Right lobe of liver (tissue), 4 donors: ENCODE measurements at regions not wholly inside any gene's neighbourhood (a gene's known extent, or its start where the extent isn't known, plus 50 kb on each side); places are given as distances from the start of the nearest gene placed in this dataset.

ENCODE experiments used
- POLR2A ChIP-seq: fragments of 450-650 bp; IDR thresholded peaks from one replicate; pipeline ENCODE4 v1.6.1; 2017; ENCODE audit warnings: antibody characterized with exemption, mild to moderate bottlenecking
- TF ChIP-seq, protein P1 (sequence below), 4 donors: fragments of 200-600 bp in 3 of 4; fragments of 450-650 bp in 1 of 4; IDR thresholded peaks; one replicate each; pipeline versions ENCODE4 v1.5.1 to v1.8.0; 2016 to 2022; ENCODE audit warnings: antibody characterized with exemption in 4 of 4, mild to moderate bottlenecking in 2 of 4
- donor health status: DM: no; HTN: no; CAD: no.
- donor health status: DM: no; HTN: no; CAD: no.
- donor health status: DM: no; HTN: yes; CAD: no.

DNA sequence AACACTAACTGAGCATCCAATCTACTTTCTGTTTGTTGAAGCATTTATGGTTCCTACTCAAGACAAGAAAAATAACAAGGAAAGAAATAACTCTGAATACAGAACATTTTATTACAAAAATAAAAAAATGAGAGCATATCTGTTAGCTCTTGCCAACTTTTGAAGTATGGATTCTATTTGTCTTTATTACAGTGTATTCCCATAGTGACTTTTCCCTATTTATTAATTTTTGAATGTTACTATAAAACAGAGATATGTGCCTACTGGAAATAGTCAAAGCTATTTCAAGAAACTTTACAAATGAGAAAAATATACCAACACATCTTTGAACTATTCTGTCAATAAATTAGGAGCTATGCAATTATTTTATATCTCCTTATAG, 153.0 kb downstream of the HLX start:
- TF ChIP-seq, protein P1, sequence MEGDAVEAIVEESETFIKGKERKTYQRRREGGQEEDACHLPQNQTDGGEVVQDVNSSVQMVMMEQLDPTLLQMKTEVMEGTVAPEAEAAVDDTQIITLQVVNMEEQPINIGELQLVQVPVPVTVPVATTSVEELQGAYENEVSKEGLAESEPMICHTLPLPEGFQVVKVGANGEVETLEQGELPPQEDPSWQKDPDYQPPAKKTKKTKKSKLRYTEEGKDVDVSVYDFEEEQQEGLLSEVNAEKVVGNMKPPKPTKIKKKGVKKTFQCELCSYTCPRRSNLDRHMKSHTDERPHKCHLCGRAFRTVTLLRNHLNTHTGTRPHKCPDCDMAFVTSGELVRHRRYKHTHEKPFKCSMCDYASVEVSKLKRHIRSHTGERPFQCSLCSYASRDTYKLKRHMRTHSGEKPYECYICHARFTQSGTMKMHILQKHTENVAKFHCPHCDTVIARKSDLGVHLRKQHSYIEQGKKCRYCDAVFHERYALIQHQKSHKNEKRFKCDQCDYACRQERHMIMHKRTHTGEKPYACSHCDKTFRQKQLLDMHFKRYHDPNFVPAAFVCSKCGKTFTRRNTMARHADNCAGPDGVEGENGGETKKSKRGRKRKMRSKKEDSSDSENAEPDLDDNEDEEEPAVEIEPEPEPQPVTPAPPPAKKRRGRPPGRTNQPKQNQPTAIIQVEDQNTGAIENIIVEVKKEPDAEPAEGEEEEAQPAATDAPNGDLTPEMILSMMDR (IDR thresholded peaks at IDR 0.05) = no peak
- no peak for TF ChIP-seq POLR2A
